Activated CD4-positive, alpha-beta memory T cell treated with anti-CD3 and anti-CD28 coated beads, Interleukin-2, amount 10 ng/mL, durations not matched to agents 7 days and 5 days (primary cell): ENCODE measurements at regions not wholly inside any gene's neighbourhood (a gene's known extent, or its start where the extent isn't known, plus 50 kb on each side); places are given as distances from the start of the nearest gene placed in this dataset.

ENCODE experiments used
- CTCF ChIA-PET: fragments of 350-600 bp; sonication (Branson Sonifier 250); formaldehyde crosslinking; loops from one replicate; lab custom pipeline; 2021; ENCODE audit warnings: antibody characterized with exemption, inconsistent platforms; lab: Charles Lee
- POLR2A ChIA-PET: fragments of 350-600 bp; sonication (Branson Sonifier 250); formaldehyde crosslinking; loops from one replicate; lab custom pipeline; 2021; ENCODE audit warnings: antibody characterized with exemption; lab: Charles Lee
- DNase-seq: peaks from one replicate; pipeline ENCODE4 v3.0.0-alpha.2; 2020
- H3K27ac Mint-ChIP-seq: one replicate; pipeline ENCODE4 v1.8.0; 2021; ENCODE audit warnings: mild to moderate bottlenecking, mixed read lengths
- H3K27me3 Mint-ChIP-seq: one replicate; pipeline ENCODE4 v1.8.0; 2021; ENCODE audit warnings: mixed read lengths
- H3K36me3 Mint-ChIP-seq: one replicate; pipeline ENCODE4 v1.8.0; 2021; ENCODE audit warnings: low read depth, mixed read lengths
- H3K4me1 Mint-ChIP-seq: one replicate; pipeline ENCODE4 v1.8.0; 2021; ENCODE audit warnings: mixed read lengths
- H3K4me3 Mint-ChIP-seq: one replicate; pipeline ENCODE4 v1.8.0; 2021; ENCODE audit warnings: mild to moderate bottlenecking, mixed read lengths
- H3K9me3 Mint-ChIP-seq: one replicate; pipeline ENCODE4 v1.8.0; 2021; ENCODE audit warnings: mixed read lengths

DNA sequence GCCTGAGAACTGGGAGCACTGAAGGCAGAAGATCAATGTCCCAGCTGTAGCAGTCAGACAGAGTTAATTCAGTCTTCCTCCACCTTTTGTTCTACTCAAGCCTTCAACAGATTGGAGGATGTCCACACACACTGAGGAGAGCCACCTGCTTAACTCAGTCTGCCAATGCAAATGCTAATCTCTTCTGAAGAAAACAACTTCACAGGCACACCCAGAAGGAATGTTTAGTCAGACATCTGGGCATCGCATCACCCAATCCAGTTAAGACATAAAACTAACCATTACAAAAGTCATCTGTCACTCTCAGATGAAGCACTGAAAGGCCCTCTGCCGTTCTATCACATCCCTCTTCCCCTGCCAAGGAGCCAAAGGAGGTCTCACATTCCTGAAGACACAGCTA lies 173.7 kb downstream of the CENPC start:
- Mint-ChIP-seq H3K27ac (no peak overlapping the region), H3K4me1 (no peaks in the 10 kb centered on the region), H3K4me3 (no peak overlapping the region), H3K27me3 (peaks cover 6% of the 10 kb centered on the region), H3K36me3 (no peaks in the 10 kb centered on the region), H3K9me3 (no peaks in the 10 kb centered on the region)
- DNase-seq = no peak
- POLR2A ChIA-PET = no interaction called here
- CTCF ChIA-PET = interaction anchor here (0.5 kb wide), 1 partner anchor 54 kb away, joined by 4 read pairs; no protein-coding TSS in a partner anchor

DNA sequence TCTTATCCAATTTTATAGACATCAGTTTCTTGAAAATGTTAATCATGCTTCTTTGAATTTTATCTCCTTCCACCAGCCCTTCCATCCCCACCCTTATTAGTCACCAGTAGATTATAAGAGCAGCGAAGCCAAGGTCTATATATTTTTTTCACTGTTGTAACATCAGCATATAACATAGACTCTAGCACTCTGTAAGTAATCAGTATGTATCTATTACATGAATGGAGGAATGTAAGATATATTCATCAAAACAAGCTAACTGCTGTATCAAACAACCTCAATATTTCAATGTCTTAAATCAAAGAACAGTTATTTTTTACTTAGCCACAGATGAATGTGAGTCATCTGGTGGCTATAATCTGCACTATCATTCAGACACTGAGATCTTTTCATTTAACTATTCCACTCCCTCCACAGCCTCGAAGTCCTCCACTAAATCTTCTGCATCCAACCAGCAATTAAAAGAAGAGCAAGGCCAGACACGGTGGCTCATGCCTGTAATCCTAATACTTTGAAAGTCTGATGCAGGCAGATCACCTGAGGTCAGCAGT lies 178.9 kb downstream of the CENPC start:
- Mint-ChIP-seq H3K4me1 (no peaks in the 10 kb centered on the region), H3K27ac (no peak overlapping the region), H3K9me3 (no peaks in the 10 kb centered on the region), H3K36me3 (no peaks in the 10 kb centered on the region), H3K4me3 (no peak overlapping the region), H3K27me3 (peaks cover 2% of the 10 kb centered on the region)
- DNase-seq = no peak
- ChIA-PET POLR2A (no interaction called here), CTCF (no interaction called here)

- POLR2A ChIA-PET = no interaction called here
- DNase-seq = no peak
- Mint-ChIP-seq H3K4me1 (no peaks in the 10 kb centered on the region), H3K36me3 (no peaks in the 10 kb centered on the region), H3K4me3 (no peak overlapping the region), H3K27ac (no peak overlapping the region), H3K27me3 (peaks cover 2% of the 10 kb centered on the region), H3K9me3 (no peaks in the 10 kb centered on the region)
- CTCF ChIA-PET = no interaction called here
Measured at GRCh38 chr4:67365661-67366245, 179.6 kb downstream of the CENPC start.

DNA sequence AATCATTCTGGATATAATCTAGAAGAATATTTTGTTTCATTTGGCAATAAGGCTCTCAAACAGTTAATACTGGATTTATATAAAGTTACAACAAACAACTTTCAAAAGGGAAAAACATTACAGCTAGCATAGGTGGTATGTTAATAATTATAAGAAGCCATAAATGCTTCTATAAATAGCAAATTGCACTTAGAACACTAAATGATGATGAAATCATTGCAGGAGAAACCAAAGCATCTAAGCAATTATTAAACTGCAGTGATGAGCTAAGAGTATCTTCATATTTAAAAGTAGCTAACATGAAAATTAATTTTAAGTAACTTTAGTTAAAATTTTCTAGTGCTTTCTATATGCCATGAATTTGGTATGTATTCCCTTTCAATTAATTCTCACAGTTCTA lies 189.5 kb downstream of the CENPC start:
- no peak overlapping the region for H3K4me3 Mint-ChIP-seq
- POLR2A ChIA-PET = no interaction called here
- H3K9me3 Mint-ChIP-seq = no peaks in the 10 kb centered on the region
- no peak overlapping the region for H3K27ac Mint-ChIP-seq
- H3K36me3 Mint-ChIP-seq = no peaks in the 10 kb centered on the region
- H3K27me3 Mint-ChIP-seq = no peaks in the 10 kb centered on the region
- no peaks in the 10 kb centered on the region for H3K4me1 Mint-ChIP-seq
- CTCF ChIA-PET = interaction anchor here (0.7 kb wide), 1 partner anchor 39 kb away, joined by 3 read pairs; no protein-coding TSS in a partner anchor
- DNase-seq = no peak

- H3K36me3 Mint-ChIP-seq = no peaks in the 10 kb centered on the region
- no peak for DNase-seq
- ChIA-PET CTCF (no interaction called here), POLR2A (no interaction called here)
- no peaks in the 10 kb centered on the region for H3K4me1 Mint-ChIP-seq
- H3K4me3 Mint-ChIP-seq = no peak overlapping the region
- H3K27me3 Mint-ChIP-seq = no peaks in the 10 kb centered on the region
- no peak overlapping the region for H3K27ac Mint-ChIP-seq
- no peaks in the 10 kb centered on the region for H3K9me3 Mint-ChIP-seq
Measured at GRCh38 chr4:67346654-67347053, 198.6 kb downstream of the CENPC start.

DNA sequence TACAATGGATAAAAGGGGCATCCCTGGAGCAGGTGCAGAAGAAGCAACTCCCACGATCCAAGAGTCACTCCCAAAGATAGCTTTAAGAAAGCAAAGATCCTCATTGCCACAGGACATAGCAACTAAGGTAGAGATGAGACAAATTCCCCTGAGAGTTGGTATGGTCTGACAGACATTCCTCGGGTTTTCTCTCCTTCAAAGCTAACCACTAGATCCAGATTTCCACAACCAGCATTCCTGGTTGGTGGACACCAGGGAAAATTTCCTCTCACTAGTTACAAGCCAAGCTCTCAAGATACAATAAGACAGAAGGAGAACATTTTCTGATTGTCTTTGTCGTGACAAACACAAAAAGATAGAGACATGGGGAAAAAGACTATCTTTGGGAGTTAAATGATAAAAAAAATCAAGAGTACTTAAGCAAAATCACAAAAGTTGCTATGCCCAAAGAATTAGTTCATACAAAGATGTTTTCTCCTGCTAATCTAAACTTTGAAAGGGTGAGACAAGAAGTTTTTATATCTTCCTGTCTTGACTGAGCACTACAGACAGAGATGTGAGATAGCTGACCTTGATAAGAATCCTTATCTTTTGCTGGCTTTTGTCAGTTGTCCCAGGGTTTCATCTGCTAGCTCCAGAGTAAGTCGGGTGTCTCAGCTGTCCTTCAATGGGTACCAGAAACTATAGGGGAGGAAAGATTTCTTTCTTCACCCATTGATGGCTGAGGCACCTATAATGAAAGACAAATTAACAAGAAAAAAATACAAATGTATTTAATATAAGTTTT lies 200.5 kb downstream of the CENPC start:
- CTCF ChIA-PET = no interaction called here
- H3K27ac Mint-ChIP-seq = no peak overlapping the region
- POLR2A ChIA-PET = no interaction called here

GRCh38 chr4:67343199-67343598 lies 202.1 kb downstream of the CENPC start:
- Mint-ChIP-seq H3K36me3 (no peaks in the 10 kb centered on the region), H3K27ac (no peak overlapping the region), H3K9me3 (no peaks in the 10 kb centered on the region), H3K4me3 (no peak overlapping the region), H3K4me1 (no peaks in the 10 kb centered on the region), H3K27me3 (peaks cover 3% of the 10 kb centered on the region)
- CTCF ChIA-PET = no interaction called here
- no peak for DNase-seq
- POLR2A ChIA-PET = no interaction called here

More for the DNA sequence above, 200.5 kb downstream of the CENPC start:
- no peaks in the 10 kb centered on the region for H3K4me1 Mint-ChIP-seq
- H3K36me3 Mint-ChIP-seq = no peaks in the 10 kb centered on the region
- no peak for DNase-seq
- no peaks in the 10 kb centered on the region for H3K9me3 Mint-ChIP-seq
- peaks cover under 1% of the 10 kb centered on the region for H3K27me3 Mint-ChIP-seq
- H3K4me3 Mint-ChIP-seq = no peak overlapping the region

DNA sequence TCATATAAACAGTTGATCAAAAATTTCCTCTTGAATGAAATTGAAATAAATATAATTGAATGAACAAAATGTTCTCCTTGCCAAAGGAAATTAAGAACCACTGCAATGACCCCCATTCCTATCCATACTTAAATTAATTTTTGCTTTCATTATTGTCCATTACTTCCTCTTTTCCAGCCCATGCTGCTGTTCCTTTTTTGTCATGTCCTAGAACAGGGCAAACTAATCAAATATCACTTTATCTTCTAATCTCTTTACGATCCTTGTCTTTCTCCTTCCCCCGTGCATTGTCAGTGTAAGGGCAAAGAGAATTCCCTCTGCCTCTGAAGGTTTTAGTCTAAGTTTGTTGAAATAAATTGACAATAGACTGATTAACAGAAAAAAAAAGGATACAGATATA lies 203.0 kb downstream of the CENPC start:
- ChIA-PET CTCF (no interaction called here), POLR2A (no interaction called here)
- DNase-seq = no peak
- Mint-ChIP-seq H3K4me1 (no peaks in the 10 kb centered on the region), H3K9me3 (no peaks in the 10 kb centered on the region), H3K27ac (no peak overlapping the region), H3K27me3 (peaks cover 3% of the 10 kb centered on the region), H3K4me3 (no peak overlapping the region), H3K36me3 (no peaks in the 10 kb centered on the region)

GRCh38 chr4:67333664-67334063 lies 211.6 kb downstream of the CENPC start:
- H3K36me3 Mint-ChIP-seq = no peaks in the 10 kb centered on the region
- ChIA-PET CTCF (no interaction called here), POLR2A (no interaction called here)
- H3K4me1 Mint-ChIP-seq = no peaks in the 10 kb centered on the region
- H3K9me3 Mint-ChIP-seq = no peaks in the 10 kb centered on the region
- no peak overlapping the region for H3K27ac Mint-ChIP-seq
- H3K27me3 Mint-ChIP-seq = peaks cover 6% of the 10 kb centered on the region
- H3K4me3 Mint-ChIP-seq = no peak overlapping the region
- DNase-seq = no peak

DNA sequence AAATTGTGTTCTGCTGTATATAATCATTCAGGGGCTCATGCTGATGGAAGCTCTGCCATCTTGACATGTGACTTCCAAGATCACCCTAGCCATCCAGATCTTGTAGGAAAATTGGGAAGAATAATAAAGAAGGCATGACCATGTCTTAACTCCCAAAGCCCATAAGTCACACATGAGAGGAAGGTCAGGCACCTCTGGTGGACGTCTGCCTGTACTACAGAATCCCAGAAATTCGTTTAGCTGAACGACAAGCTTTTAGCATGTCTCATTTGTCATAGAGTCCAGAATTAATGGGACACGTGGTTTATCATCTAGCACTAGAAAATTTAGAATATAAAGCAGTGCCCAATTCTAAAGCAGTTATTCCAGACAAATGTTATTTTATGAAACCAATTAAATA lies 212.7 kb downstream of the CENPC start:
- ChIA-PET CTCF (no interaction called here), POLR2A (no interaction called here)
- no peak overlapping the region for H3K4me3 Mint-ChIP-seq
- H3K36me3 Mint-ChIP-seq = no peaks in the 10 kb centered on the region
- H3K4me1 Mint-ChIP-seq = no peaks in the 10 kb centered on the region
- H3K9me3 Mint-ChIP-seq = no peaks in the 10 kb centered on the region
- H3K27me3 Mint-ChIP-seq = peaks cover 10% of the 10 kb centered on the region
- no peak for DNase-seq
- H3K27ac Mint-ChIP-seq = no peak overlapping the region

DNA sequence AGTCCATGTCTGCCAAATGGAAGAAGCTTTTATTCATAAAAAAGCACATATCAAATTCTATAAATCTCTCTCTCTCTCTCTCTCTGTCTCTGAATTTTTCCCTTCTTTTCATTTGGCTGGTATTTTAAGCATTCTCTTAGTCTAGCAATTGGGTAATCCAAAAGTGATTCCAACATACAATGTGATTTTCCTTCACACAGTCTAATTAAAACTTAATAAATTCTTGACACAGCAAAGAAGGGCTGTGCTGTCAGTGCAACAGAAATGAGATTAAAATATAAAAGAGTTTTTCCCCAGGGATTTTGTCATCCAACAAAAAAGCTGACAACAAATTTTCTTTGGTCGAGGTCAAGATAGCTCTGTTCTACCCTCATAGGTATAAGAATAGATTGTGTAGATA lies 216.9 kb downstream of the CENPC start:
- no peaks in the 10 kb centered on the region for H3K36me3 Mint-ChIP-seq
- no peaks in the 10 kb centered on the region for H3K9me3 Mint-ChIP-seq
- POLR2A ChIA-PET = no interaction called here
- no peaks in the 10 kb centered on the region for H3K4me1 Mint-ChIP-seq
- DNase-seq = no peak
- no peak overlapping the region for H3K27ac Mint-ChIP-seq
- CTCF ChIA-PET = interaction anchor here (2.9 kb wide), 1 partner anchor 241 kb away, joined by 23 read pairs; no protein-coding TSS in a partner anchor
- H3K27me3 Mint-ChIP-seq = peaks cover 9% of the 10 kb centered on the region
- no peak overlapping the region for H3K4me3 Mint-ChIP-seq

- no peaks in the 10 kb centered on the region for H3K9me3 Mint-ChIP-seq
- no peaks in the 10 kb centered on the region for H3K4me1 Mint-ChIP-seq
- H3K27ac Mint-ChIP-seq = no peak overlapping the region
- no peak for DNase-seq
- CTCF ChIA-PET = interaction anchor here (2.9 kb wide), 1 partner anchor 240 kb away, joined by 23 read pairs; no protein-coding TSS in a partner anchor
- H3K36me3 Mint-ChIP-seq = no peaks in the 10 kb centered on the region
- POLR2A ChIA-PET = no interaction called here
- H3K27me3 Mint-ChIP-seq = peaks cover 9% of the 10 kb centered on the region
- no peak overlapping the region for H3K4me3 Mint-ChIP-seq
Measured at GRCh38 chr4:67328018-67328278, 217.4 kb downstream of the CENPC start.

- Mint-ChIP-seq H3K27me3 (peaks cover 7% of the 10 kb centered on the region), H3K9me3 (no peaks in the 10 kb centered on the region), H3K4me1 (no peaks in the 10 kb centered on the region), H3K27ac (no peak overlapping the region), H3K36me3 (no peaks in the 10 kb centered on the region), H3K4me3 (no peak overlapping the region)
- ChIA-PET POLR2A (no interaction called here), CTCF (interaction anchor here (0.7 to 2.9 kb wide), 3 partner anchors 240 to 268 kb away, joined by 3 to 23 read pairs (median 5); no protein-coding TSS in a partner anchor)
- peak; percentile 44 for DNase-seq
Measured at GRCh38 chr4:67327245-67328017, 217.9 kb downstream of the CENPC start.
